Fibroblast of lung (primary cell): ENCODE measurements at regions not wholly inside any gene's neighbourhood (a gene's known extent, or its start where the extent isn't known, plus 50 kb on each side); places are given as distances from the start of the nearest gene placed in this dataset.
A peak's percentile ranks its signal among the peaks of the same experiment; 100 is the strongest.

Experiments used
- DNase-seq, 2 donors: peaks; one replicate each; pipeline versions ENCODE4 v3.0.0 to v3.0.0-alpha.2; 2010; ENCODE audit warnings: low read depth in 2 of 2
- H2AFZ ChIP-seq: 2 replicates; pipeline ENCODE4 v1.5.1; 2012; ENCODE audit warnings: low read length, control low read depth, inconsistent platforms
- H3K27ac ChIP-seq: 2 replicates; pipeline ENCODE4 v1.5.1; 2011; ENCODE audit warnings: low read length, control low read depth; ENCODE audit not compliant: insufficient read depth
- H3K27me3 ChIP-seq: 2 replicates; pipeline ENCODE4 v1.5.1; 2011; ENCODE audit warnings: mild to moderate bottlenecking, low read length; ENCODE audit not compliant: control insufficient read depth, insufficient read depth
- H3K36me3 ChIP-seq: 2 replicates; pipeline ENCODE4 v1.5.1; 2011; ENCODE audit warnings: low read length; ENCODE audit not compliant: control insufficient read depth, insufficient read depth
- H3K4me1 ChIP-seq: 2 replicates; pipeline ENCODE4 v1.5.1; 2011; ENCODE audit warnings: low read length; ENCODE audit not compliant: control insufficient read depth, insufficient read depth; ENCODE audit errors: extremely low read depth
- H3K4me2 ChIP-seq: 2 replicates; pipeline ENCODE4 v1.5.1; 2011; ENCODE audit warnings: low read length, control low read depth; ENCODE audit not compliant: insufficient read depth; ENCODE audit errors: extremely low read depth
- H3K4me3 ChIP-seq, 4 experiments: fragments of 200-600 bp in 1 of 4; sonication (generic) in 1 of 4; replicated peaks in 1 of 4; 2 replicates each; pipeline ENCODE4 v1.5.1; 2011 to 2016; ENCODE audit warnings: low read length in 4 of 4, low read depth in 3 of 4, mild to moderate bottlenecking in 3 of 4, control low read depth in 2 of 4, inconsistent platforms in 1 of 4, mixed read lengths in 1 of 4; ENCODE audit not compliant: insufficient read depth in 1 of 4; ENCODE audit errors: control extremely low read depth in 1 of 4
- H3K79me2 ChIP-seq: 2 replicates; pipeline ENCODE4 v1.5.1; 2012; ENCODE audit warnings: mild to moderate bottlenecking, low read length, inconsistent platforms; ENCODE audit not compliant: control insufficient read depth, insufficient read depth
- H3K9ac ChIP-seq: 2 replicates; pipeline ENCODE4 v1.5.1; 2011; ENCODE audit warnings: mild to moderate bottlenecking, low read length, control low read depth; ENCODE audit not compliant: insufficient read depth
- H3K9me3 ChIP-seq: 2 replicates; pipeline ENCODE4 v1.5.1; 2012; ENCODE audit warnings: low read depth, low read length; ENCODE audit not compliant: control insufficient read depth, insufficient read depth
- H4K20me1 ChIP-seq: 2 replicates; pipeline ENCODE4 v1.5.1; 2011; ENCODE audit warnings: low read length; ENCODE audit not compliant: control insufficient read depth, insufficient read depth; ENCODE audit errors: extremely low read depth
- EZH2 ChIP-seq: IDR thresholded peaks from 2 replicates; pipeline ENCODE4 v1.5.1; 2012; ENCODE audit warnings: low read length, control low read depth, mild to moderate bottlenecking; ENCODE audit errors: missing control alignments
- TF ChIP-seq, protein P1 (sequence below), 2 donors: IDR thresholded peaks in 1 of 2; conservative IDR thresholded peaks in 1 of 2; 1 replicate in 1 of 2; 2 replicates in 1 of 2; pipeline ENCODE4 v1.5.1; 2011 to 2012; ENCODE audit warnings: low read length in 2 of 2, control low read depth in 1 of 2, inconsistent platforms in 1 of 2, low read depth in 1 of 2, mild to moderate bottlenecking in 1 of 2

DNA sequence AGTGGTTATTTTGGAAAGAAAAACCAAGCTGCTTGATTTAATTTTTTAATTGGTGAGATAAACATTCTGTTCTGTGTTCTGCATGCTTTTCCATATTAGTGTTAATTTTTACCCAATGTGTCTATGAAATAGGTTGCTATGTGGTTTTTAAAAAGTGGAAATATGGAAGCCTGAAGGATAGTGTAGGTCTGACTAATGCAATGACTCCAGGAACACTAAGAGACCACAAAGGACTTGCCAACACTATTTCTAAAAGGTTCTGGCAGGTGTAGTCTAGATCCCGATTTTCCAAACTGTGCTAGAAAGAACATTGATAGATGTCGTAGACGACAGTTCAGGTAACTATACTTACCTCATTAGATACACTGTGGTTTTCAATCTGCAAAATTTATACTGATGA lies 877.4 kb upstream of the GOT2 start:
- Histone ChIP-seq H3K27ac (no peak overlapping the region), H4K20me1 (no peaks in the 10 kb centered on the region), H3K9ac (no peak overlapping the region), H3K4me3 (no peak overlapping the region), H3K4me1 (no peaks in the 10 kb centered on the region), H2AFZ (no peak overlapping the region), H3K9me3 (no peaks in the 10 kb centered on the region), H3K27me3 (no peaks in the 10 kb centered on the region), H3K36me3 (no peaks in the 10 kb centered on the region), H3K79me2 (no peaks in the 10 kb centered on the region), H3K4me2 (no peak overlapping the region)
- DNase-seq = peak in 1 of 2 donors; percentile 61
- TF ChIP-seq, protein P1, sequence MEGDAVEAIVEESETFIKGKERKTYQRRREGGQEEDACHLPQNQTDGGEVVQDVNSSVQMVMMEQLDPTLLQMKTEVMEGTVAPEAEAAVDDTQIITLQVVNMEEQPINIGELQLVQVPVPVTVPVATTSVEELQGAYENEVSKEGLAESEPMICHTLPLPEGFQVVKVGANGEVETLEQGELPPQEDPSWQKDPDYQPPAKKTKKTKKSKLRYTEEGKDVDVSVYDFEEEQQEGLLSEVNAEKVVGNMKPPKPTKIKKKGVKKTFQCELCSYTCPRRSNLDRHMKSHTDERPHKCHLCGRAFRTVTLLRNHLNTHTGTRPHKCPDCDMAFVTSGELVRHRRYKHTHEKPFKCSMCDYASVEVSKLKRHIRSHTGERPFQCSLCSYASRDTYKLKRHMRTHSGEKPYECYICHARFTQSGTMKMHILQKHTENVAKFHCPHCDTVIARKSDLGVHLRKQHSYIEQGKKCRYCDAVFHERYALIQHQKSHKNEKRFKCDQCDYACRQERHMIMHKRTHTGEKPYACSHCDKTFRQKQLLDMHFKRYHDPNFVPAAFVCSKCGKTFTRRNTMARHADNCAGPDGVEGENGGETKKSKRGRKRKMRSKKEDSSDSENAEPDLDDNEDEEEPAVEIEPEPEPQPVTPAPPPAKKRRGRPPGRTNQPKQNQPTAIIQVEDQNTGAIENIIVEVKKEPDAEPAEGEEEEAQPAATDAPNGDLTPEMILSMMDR (conservative IDR thresholded peaks at IDR 0.05 in 1 of 2, IDR thresholded peaks at IDR 0.05 in 1 of 2; ENCODE audit: low read depth in 1 of 2, low read length in 2 of 2) = no peak
- no peak for TF ChIP-seq EZH2

DNA sequence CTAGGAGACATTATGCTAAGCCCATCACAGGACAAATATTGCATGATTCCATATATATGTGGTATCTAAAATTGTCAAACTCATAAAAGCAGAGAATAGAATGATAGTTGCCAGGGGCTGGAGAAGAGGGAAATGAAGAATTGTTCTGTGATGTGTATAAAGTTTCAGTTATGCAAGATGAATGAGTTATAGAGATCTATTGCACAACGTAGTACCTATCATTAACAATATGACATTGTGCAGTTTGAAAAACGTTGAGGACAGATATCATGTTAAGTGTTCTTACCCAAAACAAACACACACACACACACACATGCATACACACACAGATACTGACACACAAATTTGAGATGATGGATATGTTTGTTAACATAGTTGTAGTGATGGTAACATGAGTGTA lies 871.6 kb upstream of the GOT2 start:
- H3K4me1 ChIP-seq = no peaks in the 10 kb centered on the region
- H3K27me3 ChIP-seq = no peaks in the 10 kb centered on the region
- no peak overlapping the region for H3K4me3 ChIP-seq
- H3K9ac ChIP-seq = no peak overlapping the region
- no peak for DNase-seq
- no peak overlapping the region for H2AFZ ChIP-seq
- H3K36me3 ChIP-seq = no peaks in the 10 kb centered on the region
- H3K4me2 ChIP-seq = no peak overlapping the region
- H3K79me2 ChIP-seq = no peaks in the 10 kb centered on the region
- no peaks in the 10 kb centered on the region for H4K20me1 ChIP-seq
- H3K9me3 ChIP-seq = no peaks in the 10 kb centered on the region
- TF ChIP-seq, protein P1 (conservative IDR thresholded peaks at IDR 0.05 in 1 of 2, IDR thresholded peaks at IDR 0.05 in 1 of 2; ENCODE audit: low read depth in 1 of 2, low read length in 2 of 2) = no peak
- TF ChIP-seq EZH2 = no peak
- no peak overlapping the region for H3K27ac ChIP-seq

DNA sequence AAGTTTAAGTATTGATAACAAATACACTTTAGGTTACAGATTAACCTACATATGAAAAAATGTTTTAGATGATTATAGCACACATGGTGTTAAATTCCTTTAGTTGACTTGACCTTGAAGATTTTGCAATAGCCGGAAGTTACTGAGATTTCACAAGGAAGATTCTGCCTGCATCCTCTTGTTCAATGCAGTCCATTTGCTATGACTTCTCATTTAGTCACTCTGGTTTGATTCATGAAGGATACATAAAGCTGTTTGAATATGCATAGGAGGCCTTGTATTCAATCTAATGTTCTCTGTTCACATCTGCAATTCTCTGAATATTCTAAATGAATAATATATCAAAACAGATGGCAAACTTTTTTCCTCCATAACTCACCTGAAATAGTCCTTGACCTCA lies 870.2 kb upstream of the GOT2 start:
- Histone ChIP-seq H2AFZ (no peak overlapping the region), H3K9me3 (no peaks in the 10 kb centered on the region), H3K27me3 (no peaks in the 10 kb centered on the region), H3K4me2 (no peak overlapping the region), H3K79me2 (no peaks in the 10 kb centered on the region), H4K20me1 (no peaks in the 10 kb centered on the region), H3K36me3 (no peaks in the 10 kb centered on the region), H3K4me3 (no peak overlapping the region), H3K9ac (no peak overlapping the region), H3K4me1 (no peaks in the 10 kb centered on the region), H3K27ac (no peak overlapping the region)
- DNase-seq = peak in 1 of 2 donors; percentile 9
- TF ChIP-seq, protein P1 (conservative IDR thresholded peaks at IDR 0.05 in 1 of 2, IDR thresholded peaks at IDR 0.05 in 1 of 2; ENCODE audit: low read depth in 1 of 2, low read length in 2 of 2) = no peak
- no peak for TF ChIP-seq EZH2
